CD14-positive monocyte (primary cell): ENCODE measurements at regions not wholly inside any gene's neighbourhood (a gene's known extent, or its start where the extent isn't known, plus 50 kb on each side); places are given as distances from the start of the nearest gene placed in this dataset.

Experiments
- DNase-seq, 3 donors: peaks; one replicate each; pipeline ENCODE4 v3.0.0-alpha.2; 2011 to 2022
- H2AFZ ChIP-seq: 2 replicates; pipeline ENCODE4 v1.6.0; 2012; ENCODE audit warnings: mild to moderate bottlenecking, low read depth, low read length, inconsistent platforms; ENCODE audit not compliant: insufficient read depth, poor library complexity, severe bottlenecking
- H3K27ac ChIP-seq, 2 donors: 1 replicate in 1 of 2; 2 replicates in 1 of 2; pipeline ENCODE4 v1.5.1; 2012 to 2013; ENCODE audit warnings: low read length in 2 of 2, control low read depth in 1 of 2, inconsistent platforms in 1 of 2, low read depth in 1 of 2, mild to moderate bottlenecking in 1 of 2
- H3K27me3 ChIP-seq, 2 donors: one replicate each; pipeline versions ENCODE4 v1.6.0 to v1.6.1; 2011 to 2013; ENCODE audit warnings: low read length in 2 of 2; ENCODE audit not compliant: control insufficient read depth in 2 of 2, insufficient read depth in 2 of 2
- H3K36me3 ChIP-seq, 2 donors: replicated peaks in 1 of 2; 1 replicate in 1 of 2; 2 replicates in 1 of 2; pipeline versions ENCODE4 v1.5.1 to v1.6.1; 2012 to 2013; ENCODE audit warnings: low read length in 2 of 2, control low read depth in 1 of 2, inconsistent platforms in 1 of 2, mild to moderate bottlenecking in 1 of 2; ENCODE audit not compliant: insufficient read depth in 2 of 2, control insufficient read depth in 1 of 2
- H3K4me1 ChIP-seq, 2 donors: 1 replicate in 1 of 2; 2 replicates in 1 of 2; pipeline versions ENCODE4 v1.5.1 to v1.6.1; 2012 to 2013; ENCODE audit warnings: low read length in 2 of 2, control low read depth in 1 of 2, inconsistent platforms in 1 of 2, mild to moderate bottlenecking in 1 of 2, moderate library complexity in 1 of 2; ENCODE audit not compliant: insufficient read depth in 2 of 2, control insufficient read depth in 1 of 2
- H3K4me2 ChIP-seq: replicated peaks from 2 replicates; pipeline ENCODE3; 2012; ENCODE audit warnings: low read length, moderate library complexity, mild to moderate bottlenecking; ENCODE audit not compliant: poor library complexity, severe bottlenecking; ENCODE audit errors: extremely low read depth
- H3K4me3 ChIP-seq, 3 experiments: fragments of 200-600 bp in 1 of 3; sonication (generic) in 1 of 3; replicated peaks in 1 of 3; 1 replicate in 2 of 3; 2 replicates in 1 of 3; pipeline ENCODE4 v1.5.1; 2011 to 2013; ENCODE audit warnings: low read length in 3 of 3, mild to moderate bottlenecking in 3 of 3, control low read depth in 2 of 3, low read depth in 2 of 3, inconsistent platforms in 1 of 3, moderate library complexity in 1 of 3
- H3K79me2 ChIP-seq: 2 replicates; pipeline ENCODE4 v1.6.0; 2012; ENCODE audit warnings: mild to moderate bottlenecking, control low read depth, inconsistent platforms, low read length, moderate library complexity; ENCODE audit not compliant: insufficient read depth
- H3K9ac ChIP-seq: 2 replicates; pipeline ENCODE4 v1.6.0; 2017; ENCODE audit warnings: low read length, mild to moderate bottlenecking; ENCODE audit not compliant: insufficient read depth, poor library complexity, severe bottlenecking
- H3K9me3 ChIP-seq, 2 donors: replicated peaks in 1 of 2; 1 replicate in 1 of 2; 2 replicates in 1 of 2; pipeline versions ENCODE4 v1.5.1 to v1.6.1; 2012 to 2013; ENCODE audit warnings: low read length in 2 of 2, control low read depth in 1 of 2; ENCODE audit not compliant: control insufficient read depth in 1 of 2, insufficient read depth in 1 of 2
- H4K20me1 ChIP-seq: 2 replicates; pipeline ENCODE4 v1.6.0; 2012; ENCODE audit warnings: mild to moderate bottlenecking, low read length, control low read depth, moderate library complexity; ENCODE audit not compliant: insufficient read depth
- H3K27ac Mint-ChIP-seq, 7 donors: one replicate each; pipeline ENCODE4 v1.8.0; 2020; ENCODE audit warnings: mild to moderate bottlenecking in 7 of 7, mixed read lengths in 7 of 7, moderate library complexity in 6 of 7, inconsistent platforms in 2 of 7
- H3K27me3 Mint-ChIP-seq, 3 donors: one replicate each; pipeline ENCODE4 v1.8.0; 2021 to 2022; ENCODE audit warnings: low read depth in 3 of 3, mild to moderate bottlenecking in 3 of 3, mixed read lengths in 3 of 3, moderate library complexity in 3 of 3, inconsistent platforms in 1 of 3
- H3K36me3 Mint-ChIP-seq, 2 donors: one replicate each; pipeline ENCODE4 v1.8.0; 2020; ENCODE audit warnings: mixed read lengths in 2 of 2, inconsistent platforms in 1 of 2, mild to moderate bottlenecking in 1 of 2
- H3K4me1 Mint-ChIP-seq: one replicate; pipeline ENCODE4 v1.8.0; 2020; ENCODE audit warnings: mild to moderate bottlenecking, mixed read lengths
- H3K4me3 Mint-ChIP-seq, 2 donors: one replicate each; pipeline ENCODE4 v1.8.0; 2020; ENCODE audit warnings: mild to moderate bottlenecking in 2 of 2, mixed read lengths in 2 of 2, moderate library complexity in 1 of 2
- H3K9me3 Mint-ChIP-seq, 7 donors: one replicate each; pipeline ENCODE4 v1.8.0; 2020 to 2022; ENCODE audit warnings: mixed read lengths in 7 of 7, mild to moderate bottlenecking in 6 of 7, moderate library complexity in 6 of 7, inconsistent platforms in 2 of 7
- CTCF ChIP-seq: fragments of 200-600 bp; IDR thresholded peaks from one replicate; pipeline ENCODE4 v1.8.0; 2022; ENCODE audit warnings: antibody characterized with exemption, mild to moderate bottlenecking
- WGBS: methylation state at CpG from one replicate; pipeline ENCODE4 v1.1.5; 2013; ENCODE audit warnings: missing lambda C conversion rate; ENCODE audit not compliant: insufficient coverage; 5-methylcytosine and 5-hydroxymethylcytosine counted together
- intact Hi-C, 2 donors: fragments of 100-400 bp; cut with micrococcal nuclease; formaldehyde crosslinking; loops; one replicate each; pipeline versions ENCODE4 v1.15.0 to v1.15.1; 2023

- peaks cover 0 to 3% (median 0%) of the 10 kb centered on the region in 7 donors for H3K9me3 Mint-ChIP-seq
- DNase-seq: no peak
- H3K4me1 Mint-ChIP-seq: peaks cover 10% of the 10 kb centered on the region
- H4K20me1 ChIP-seq: no peaks in the 10 kb centered on the region
- H3K36me3 Mint-ChIP-seq: no peaks in the 10 kb centered on the region
- H3K9me3 ChIP-seq: no peaks in the 10 kb centered on the region
- H3K79me2 ChIP-seq: no peaks in the 10 kb centered on the region
- TF ChIP-seq CTCF: no peak
- WGBS: 99% methylated on average over 7 of the region's 10 CpGs
- no peak overlapping the region for H3K4me2 ChIP-seq
- H3K4me3 Mint-ChIP-seq: no peak overlapping the region
- no peak overlapping the region for H3K4me3 ChIP-seq
- no peak overlapping the region for H3K27ac ChIP-seq
- no peak overlapping the region for H3K9ac ChIP-seq
- no peaks in the 10 kb centered on the region for H3K36me3 ChIP-seq
- intact Hi-C loops: no loop called here
- peaks cover 13 to 25% (median 13%) of the 10 kb centered on the region in 3 donors for H3K27me3 Mint-ChIP-seq
- no peaks in the 10 kb centered on the region for H3K4me1 ChIP-seq
- no peak overlapping the region for H2AFZ ChIP-seq
- H3K27me3 ChIP-seq: peaks cover 0 to 12% of the 10 kb centered on the region in 2 donors
- no peak overlapping the region for H3K27ac Mint-ChIP-seq
These were observed 91.0 kb upstream of the COL5A1 start for GRCh38 chr9:134550584-134550983.

GRCh38 chr9:134551176-134551575, 90.4 kb upstream of the COL5A1 start:
- Histone ChIP-seq H3K9me3 (no peaks in the 10 kb centered on the region), H3K4me3 (no peak overlapping the region), H3K4me1 (no peaks in the 10 kb centered on the region), H3K9ac (no peak overlapping the region), H2AFZ (no peak overlapping the region), H4K20me1 (no peaks in the 10 kb centered on the region), H3K4me2 (no peak overlapping the region), H3K36me3 (no peaks in the 10 kb centered on the region), H3K27ac (no peak overlapping the region), H3K79me2 (no peaks in the 10 kb centered on the region), H3K27me3 (peaks cover 0 to 6% of the 10 kb centered on the region in 2 donors)
- intact Hi-C loops: no loop called here
- TF ChIP-seq CTCF: no peak
- WGBS: 97% methylated on average over 23 of the region's 23 CpGs
- H3K4me1 Mint-ChIP-seq: peaks cover 7% of the 10 kb centered on the region
- no peak overlapping the region for H3K27ac Mint-ChIP-seq
- no peak overlapping the region for H3K4me3 Mint-ChIP-seq
- H3K36me3 Mint-ChIP-seq: no peaks in the 10 kb centered on the region
- H3K27me3 Mint-ChIP-seq: peaks cover 10 to 20% (median 13%) of the 10 kb centered on the region in 3 donors
- DNase-seq: no peak
- H3K9me3 Mint-ChIP-seq: peaks cover 0 to 3% (median 0%) of the 10 kb centered on the region in 7 donors
